ENCODE measurements at regions not wholly inside any gene's neighbourhood (a gene's known extent, or its start where the extent isn't known, plus 50 kb on each side); places are given as distances from the start of the nearest gene placed in this dataset.

DNA sequence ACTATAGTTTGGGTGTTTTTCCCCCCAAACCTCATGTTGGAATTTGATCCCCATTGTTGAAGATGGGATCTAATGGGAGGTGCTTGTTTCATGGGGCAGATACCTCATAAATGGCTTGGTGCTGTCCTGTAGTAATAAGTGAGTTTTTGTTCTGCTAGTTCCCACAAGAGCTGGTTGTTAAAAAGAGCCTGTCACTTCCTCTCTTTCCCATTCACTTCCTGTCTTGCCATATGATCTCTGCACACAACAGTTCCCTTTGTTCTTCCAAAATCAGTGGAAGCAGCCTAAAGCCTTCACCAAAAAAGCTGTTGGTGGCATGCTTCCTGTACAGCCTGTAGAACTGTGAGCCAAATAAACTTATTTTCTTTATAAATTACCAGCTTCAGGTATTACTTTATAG lies 768.2 kb upstream of the VRK2 start:
- no peaks in the 10 kb centered on the region for H3K9me3 ChIP-seq
- intact Hi-C loops (cut with DNase I): no loop called here
- no peak overlapping the region for H3K4me3 ChIP-seq
- no peaks in the 10 kb centered on the region for H3K36me3 ChIP-seq
- H3K27me3 ChIP-seq (replicated peaks; ENCODE audit: insufficient read depth): no peaks in the 10 kb centered on the region
- no peak for DNase-seq (ENCODE audit: low spot score)
- no peak for TF ChIP-seq POLR2AphosphoS5 (IDR thresholded peaks at IDR 0.05)
- TF ChIP-seq, protein P1, sequence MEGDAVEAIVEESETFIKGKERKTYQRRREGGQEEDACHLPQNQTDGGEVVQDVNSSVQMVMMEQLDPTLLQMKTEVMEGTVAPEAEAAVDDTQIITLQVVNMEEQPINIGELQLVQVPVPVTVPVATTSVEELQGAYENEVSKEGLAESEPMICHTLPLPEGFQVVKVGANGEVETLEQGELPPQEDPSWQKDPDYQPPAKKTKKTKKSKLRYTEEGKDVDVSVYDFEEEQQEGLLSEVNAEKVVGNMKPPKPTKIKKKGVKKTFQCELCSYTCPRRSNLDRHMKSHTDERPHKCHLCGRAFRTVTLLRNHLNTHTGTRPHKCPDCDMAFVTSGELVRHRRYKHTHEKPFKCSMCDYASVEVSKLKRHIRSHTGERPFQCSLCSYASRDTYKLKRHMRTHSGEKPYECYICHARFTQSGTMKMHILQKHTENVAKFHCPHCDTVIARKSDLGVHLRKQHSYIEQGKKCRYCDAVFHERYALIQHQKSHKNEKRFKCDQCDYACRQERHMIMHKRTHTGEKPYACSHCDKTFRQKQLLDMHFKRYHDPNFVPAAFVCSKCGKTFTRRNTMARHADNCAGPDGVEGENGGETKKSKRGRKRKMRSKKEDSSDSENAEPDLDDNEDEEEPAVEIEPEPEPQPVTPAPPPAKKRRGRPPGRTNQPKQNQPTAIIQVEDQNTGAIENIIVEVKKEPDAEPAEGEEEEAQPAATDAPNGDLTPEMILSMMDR (IDR thresholded peaks at IDR 0.05): no peak
- TF ChIP-seq POLR2A (IDR thresholded peaks at IDR 0.05): no peak
- no peaks in the 10 kb centered on the region for H3K4me1 ChIP-seq (replicated peaks)
- no peak overlapping the region for H3K27ac ChIP-seq

DNA sequence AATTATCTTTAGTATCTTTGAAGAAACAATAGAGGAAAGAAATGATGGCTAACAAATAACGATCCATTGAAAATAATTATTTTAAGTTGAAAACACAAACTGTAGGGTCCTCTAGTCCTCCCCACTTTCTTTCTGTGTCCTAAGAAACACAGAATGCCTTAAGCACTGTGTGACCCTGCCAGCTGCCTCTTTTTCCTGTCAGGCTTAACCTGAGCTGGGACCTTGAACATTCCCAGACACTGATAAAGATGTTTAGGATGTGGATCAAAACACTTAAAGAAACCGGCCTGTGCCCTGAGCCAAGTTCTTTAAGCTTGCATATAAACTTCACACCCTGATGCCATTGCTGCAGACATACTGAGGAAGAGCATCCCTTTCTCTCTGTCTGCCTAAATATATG lies 755.4 kb upstream of the VRK2 start:
- no peaks in the 10 kb centered on the region for H3K9me3 ChIP-seq
- H3K36me3 ChIP-seq: no peaks in the 10 kb centered on the region
- no peaks in the 10 kb centered on the region for H3K27me3 ChIP-seq (replicated peaks; ENCODE audit: insufficient read depth)
- no peaks in the 10 kb centered on the region for H3K4me1 ChIP-seq (replicated peaks)
- TF ChIP-seq POLR2A (IDR thresholded peaks at IDR 0.05) (no peak), POLR2AphosphoS5 (IDR thresholded peaks at IDR 0.05) (no peak)
- TF ChIP-seq, protein P1 (IDR thresholded peaks at IDR 0.05): no peak
- DNase-seq (ENCODE audit: low spot score): no peak
- WGBS: 43% methylated on average over 2 of the region's 2 CpGs
- intact Hi-C loops (cut with DNase I): no loop called here
- H3K27ac ChIP-seq: no peak overlapping the region
- H3K4me3 ChIP-seq: no peak overlapping the region

DNA sequence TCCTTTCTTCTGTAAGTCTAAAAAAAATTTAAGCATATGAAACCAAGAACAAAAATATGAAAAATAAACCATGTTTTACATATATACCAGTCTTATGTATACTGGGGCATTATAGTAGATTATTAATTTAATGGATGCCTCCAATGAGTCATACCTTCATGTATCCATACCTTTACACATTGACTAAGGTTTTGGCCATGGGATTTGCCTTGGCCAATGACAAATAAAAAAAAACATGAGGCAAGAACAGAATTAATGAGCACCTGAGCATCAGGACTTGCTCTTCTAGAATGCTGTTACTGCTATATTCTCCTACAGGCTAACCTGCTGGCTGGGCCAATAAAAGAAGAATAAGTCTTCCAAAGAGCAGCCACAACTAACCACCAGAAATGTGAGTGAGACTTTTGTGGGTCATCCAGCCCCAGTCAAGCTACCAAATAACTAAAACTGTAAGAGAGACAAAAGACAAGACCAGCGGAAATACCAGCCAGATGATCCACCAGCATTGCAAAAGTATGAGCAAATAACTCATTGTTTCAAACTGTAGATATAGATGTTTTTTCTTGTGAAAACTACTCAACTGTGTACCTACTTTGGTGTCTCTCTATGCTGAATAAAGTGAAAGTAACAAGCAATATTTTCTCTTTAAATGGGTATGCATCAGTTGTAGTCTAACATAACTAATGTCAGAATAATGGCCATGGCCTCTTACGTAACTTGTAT lies 749.6 kb upstream of the VRK2 start:
- H3K4me3 ChIP-seq: no peak overlapping the region
- no peaks in the 10 kb centered on the region for H3K36me3 ChIP-seq
- no peak overlapping the region for H3K27ac ChIP-seq
- TF ChIP-seq, protein P1 (IDR thresholded peaks at IDR 0.05): no peak
- no peak for TF ChIP-seq POLR2AphosphoS5 (IDR thresholded peaks at IDR 0.05)
- no peak for TF ChIP-seq POLR2A (IDR thresholded peaks at IDR 0.05)
- no peak for DNase-seq (ENCODE audit: low spot score)
- intact Hi-C loops (cut with DNase I): no loop called here
- H3K27me3 ChIP-seq (replicated peaks; ENCODE audit: insufficient read depth): no peaks in the 10 kb centered on the region
- no peaks in the 10 kb centered on the region for H3K9me3 ChIP-seq
- no peaks in the 10 kb centered on the region for H3K4me1 ChIP-seq (replicated peaks)
- WGBS: 96% methylated on average over 2 of the region's 2 CpGs

DNA sequence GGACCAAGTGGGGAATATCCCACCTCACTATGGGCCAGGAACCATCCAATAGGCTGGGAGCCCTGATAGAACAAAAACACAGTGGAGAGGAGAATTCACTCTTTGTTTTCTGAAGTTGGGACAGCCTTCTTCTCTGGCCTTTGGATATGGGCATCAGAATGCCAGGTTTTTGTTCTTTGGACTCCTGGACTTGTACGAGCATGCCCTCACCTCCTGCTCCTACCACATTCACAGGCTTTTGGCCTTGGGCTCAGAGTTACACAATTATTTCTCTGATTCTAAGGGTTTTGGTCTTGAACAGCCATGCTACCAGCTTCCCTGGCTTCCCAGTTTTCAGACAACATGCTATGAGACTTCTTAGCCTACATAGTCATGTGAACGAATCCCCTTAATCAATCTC lies 732.9 kb upstream of the VRK2 start:
- Histone ChIP-seq H3K27ac (no peak overlapping the region), H3K9me3 (no peaks in the 10 kb centered on the region), H3K4me1 (replicated peaks) (no peaks in the 10 kb centered on the region), H3K27me3 (replicated peaks; ENCODE audit: insufficient read depth) (no peaks in the 10 kb centered on the region), H3K4me3 (no peak overlapping the region), H3K36me3 (no peaks in the 10 kb centered on the region)
- intact Hi-C loops (cut with DNase I): no loop called here
- 85% methylated on average over 2 of the region's 2 CpGs for WGBS
- no peak for DNase-seq (ENCODE audit: low spot score)
- TF ChIP-seq POLR2A (IDR thresholded peaks at IDR 0.05): no peak
- TF ChIP-seq, protein P1 (IDR thresholded peaks at IDR 0.05): no peak
- no peak for TF ChIP-seq POLR2AphosphoS5 (IDR thresholded peaks at IDR 0.05)

DNA sequence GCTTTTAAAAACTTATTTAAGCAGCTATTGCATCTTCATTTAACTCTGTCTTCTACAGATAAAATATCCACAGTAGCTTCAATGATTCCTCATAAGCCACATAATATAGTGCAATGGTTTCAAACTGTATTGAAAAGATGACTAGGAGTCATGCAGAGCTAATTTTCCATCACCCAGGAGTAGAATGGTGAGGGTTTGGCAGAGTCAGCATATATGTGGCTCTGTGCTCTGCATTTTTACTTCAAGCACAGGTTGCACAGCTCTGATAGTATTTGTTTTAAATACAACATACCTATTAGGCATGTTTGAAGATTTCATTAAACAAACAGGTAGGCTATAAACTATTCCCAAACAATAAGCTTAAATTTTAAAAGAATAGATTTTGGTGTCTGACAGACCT lies 731.9 kb upstream of the VRK2 start:
- Histone ChIP-seq H3K4me3 (no peak overlapping the region), H3K36me3 (no peaks in the 10 kb centered on the region), H3K4me1 (replicated peaks) (no peaks in the 10 kb centered on the region), H3K9me3 (no peaks in the 10 kb centered on the region), H3K27ac (no peak overlapping the region), H3K27me3 (replicated peaks; ENCODE audit: insufficient read depth) (no peaks in the 10 kb centered on the region)
- no peak for DNase-seq (ENCODE audit: low spot score)
- intact Hi-C loops (cut with DNase I): no loop called here
- TF ChIP-seq POLR2AphosphoS5 (IDR thresholded peaks at IDR 0.05) (no peak), POLR2A (IDR thresholded peaks at IDR 0.05) (no peak)
- TF ChIP-seq, protein P1 (IDR thresholded peaks at IDR 0.05): no peak
